ENCODE measurements at regions not wholly inside any gene's neighbourhood (a gene's known extent, or its start where the extent isn't known, plus 50 kb on each side); places are given as distances from the start of the nearest gene placed in this dataset.

DNA sequence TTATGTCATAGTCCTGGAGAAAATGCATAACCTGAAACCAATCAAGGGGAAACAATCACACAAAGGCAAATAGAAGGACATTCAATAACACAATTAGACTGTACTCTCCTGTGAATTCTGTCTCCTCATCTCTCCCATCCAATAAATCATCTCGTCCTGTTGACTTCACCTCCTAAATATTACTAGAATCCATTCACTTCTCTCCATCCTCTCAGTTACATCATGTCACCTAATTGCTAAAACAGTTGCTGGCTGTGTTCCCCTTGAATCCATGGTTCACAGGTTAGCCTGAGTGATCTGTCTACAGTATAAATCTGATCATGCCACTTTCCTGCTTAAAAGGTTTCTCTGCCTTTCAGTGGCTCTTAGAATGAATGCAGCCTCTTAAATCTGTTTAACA lies 220.2 kb downstream of the TGFB2 start:
- Histone ChIP-seq H3K36me3 (ENCODE audit: low read depth, low read length) (no peaks in the 10 kb centered on the region), H3K4me1 (ENCODE audit: insufficient read depth, low read length) (peaks cover 7% of the 10 kb centered on the region), H3K9ac (ENCODE audit: low read length) (no peak overlapping the region), H2AFZ (ENCODE audit: low read length) (no peak overlapping the region), H3K4me3 (ENCODE audit: low read length) (no peak overlapping the region), H4K20me1 (ENCODE audit: low read length) (no peaks in the 10 kb centered on the region), H3K4me2 (ENCODE audit: low read length) (no peak overlapping the region), H3K79me2 (ENCODE audit: low read length) (no peaks in the 10 kb centered on the region), H3K27ac (ENCODE audit: low read length) (no peak overlapping the region), H3K27me3 (ENCODE audit: low read length) (no peaks in the 10 kb centered on the region), H3K9me3 (ENCODE audit: low read length) (no peaks in the 10 kb centered on the region), H3F3A (ENCODE audit: low read length, unreplicated experiment) (no peaks in the 10 kb centered on the region), H3K9me2 (replicated peaks; ENCODE audit: low read length) (no peaks in the 10 kb centered on the region)
- ChIA-PET POLR2A (ENCODE audit: unreplicated experiment) (no interaction called here), CTCF (no interaction called here)
- DNase-seq = no peak
- no peak for ATAC-seq
- intact Hi-C loops (cut with micrococcal nuclease) = no loop called here
- no TSS peak for BruUV-seq (replicated peaks)
- TF ChIP-seq EZH2 (IDR thresholded peaks at IDR 0.05; ENCODE audit: low read length, unreplicated experiment) (no peak), EZH2phosphoT487 (IDR thresholded peaks at IDR 0.05; ENCODE audit: borderline replicate concordance, low read length) (no peak)
- TF ChIP-seq, protein P1, sequence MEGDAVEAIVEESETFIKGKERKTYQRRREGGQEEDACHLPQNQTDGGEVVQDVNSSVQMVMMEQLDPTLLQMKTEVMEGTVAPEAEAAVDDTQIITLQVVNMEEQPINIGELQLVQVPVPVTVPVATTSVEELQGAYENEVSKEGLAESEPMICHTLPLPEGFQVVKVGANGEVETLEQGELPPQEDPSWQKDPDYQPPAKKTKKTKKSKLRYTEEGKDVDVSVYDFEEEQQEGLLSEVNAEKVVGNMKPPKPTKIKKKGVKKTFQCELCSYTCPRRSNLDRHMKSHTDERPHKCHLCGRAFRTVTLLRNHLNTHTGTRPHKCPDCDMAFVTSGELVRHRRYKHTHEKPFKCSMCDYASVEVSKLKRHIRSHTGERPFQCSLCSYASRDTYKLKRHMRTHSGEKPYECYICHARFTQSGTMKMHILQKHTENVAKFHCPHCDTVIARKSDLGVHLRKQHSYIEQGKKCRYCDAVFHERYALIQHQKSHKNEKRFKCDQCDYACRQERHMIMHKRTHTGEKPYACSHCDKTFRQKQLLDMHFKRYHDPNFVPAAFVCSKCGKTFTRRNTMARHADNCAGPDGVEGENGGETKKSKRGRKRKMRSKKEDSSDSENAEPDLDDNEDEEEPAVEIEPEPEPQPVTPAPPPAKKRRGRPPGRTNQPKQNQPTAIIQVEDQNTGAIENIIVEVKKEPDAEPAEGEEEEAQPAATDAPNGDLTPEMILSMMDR (conservative IDR thresholded peaks at IDR 0.05; ENCODE audit: low read depth, low read length) = no peak

DNA sequence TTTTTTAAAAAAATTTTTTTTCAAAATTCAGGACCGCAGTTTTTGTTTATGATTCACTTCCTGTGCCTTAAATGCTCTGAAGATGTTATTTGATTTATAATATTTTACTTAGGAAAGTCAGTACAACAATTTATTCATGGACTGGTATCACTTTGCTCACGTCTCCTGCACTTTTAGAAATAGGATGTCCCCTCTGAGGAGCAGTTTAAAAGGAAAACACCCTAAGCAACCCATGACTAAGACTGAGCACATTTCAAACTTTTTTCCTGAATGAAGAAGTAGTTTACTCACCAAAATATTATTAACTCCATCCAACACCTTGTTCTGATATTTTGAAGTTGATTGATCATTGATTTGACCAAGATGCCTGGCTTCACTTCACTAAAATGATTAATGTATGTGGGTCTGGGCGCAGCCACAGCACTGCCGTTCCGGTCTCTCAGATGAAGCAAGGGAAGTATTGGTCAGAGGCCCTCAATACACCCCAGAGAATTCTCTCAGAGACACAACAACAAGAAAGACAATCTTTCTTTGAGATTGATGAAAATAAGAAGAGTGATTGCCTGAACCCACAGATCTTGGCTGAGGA lies 223.9 kb downstream of the TGFB2 start:
- Histone ChIP-seq H4K20me1 (ENCODE audit: low read length) (no peaks in the 10 kb centered on the region), H3K27me3 (ENCODE audit: low read length) (no peaks in the 10 kb centered on the region), H3K36me3 (ENCODE audit: low read depth, low read length) (no peaks in the 10 kb centered on the region), H2AFZ (ENCODE audit: low read length) (no peak overlapping the region), H3K9me2 (replicated peaks; ENCODE audit: low read length) (no peaks in the 10 kb centered on the region), H3K4me1 (ENCODE audit: insufficient read depth, low read length) (peaks cover 7% of the 10 kb centered on the region), H3K9me3 (ENCODE audit: low read length) (no peaks in the 10 kb centered on the region), H3K9ac (ENCODE audit: low read length) (no peak overlapping the region), H3F3A (ENCODE audit: low read length, unreplicated experiment) (no peaks in the 10 kb centered on the region), H3K79me2 (ENCODE audit: low read length) (no peaks in the 10 kb centered on the region), H3K4me2 (ENCODE audit: low read length) (no peak overlapping the region), H3K27ac (ENCODE audit: low read length) (no peak overlapping the region), H3K4me3 (ENCODE audit: low read length) (no peak overlapping the region)
- ChIA-PET POLR2A (ENCODE audit: unreplicated experiment) (no interaction called here), CTCF (no interaction called here)
- DNase-seq = no peak
- TF ChIP-seq EZH2phosphoT487 (IDR thresholded peaks at IDR 0.05; ENCODE audit: borderline replicate concordance, low read length) (no peak), EZH2 (IDR thresholded peaks at IDR 0.05; ENCODE audit: low read length, unreplicated experiment) (no peak)
- TF ChIP-seq, protein P1 (conservative IDR thresholded peaks at IDR 0.05; ENCODE audit: low read depth, low read length) = no peak
- intact Hi-C loops (cut with micrococcal nuclease) = no loop called here
- ATAC-seq = no peak; the same call in 1 of the 2 replicates
- BruUV-seq (replicated peaks) = no TSS peak

DNA sequence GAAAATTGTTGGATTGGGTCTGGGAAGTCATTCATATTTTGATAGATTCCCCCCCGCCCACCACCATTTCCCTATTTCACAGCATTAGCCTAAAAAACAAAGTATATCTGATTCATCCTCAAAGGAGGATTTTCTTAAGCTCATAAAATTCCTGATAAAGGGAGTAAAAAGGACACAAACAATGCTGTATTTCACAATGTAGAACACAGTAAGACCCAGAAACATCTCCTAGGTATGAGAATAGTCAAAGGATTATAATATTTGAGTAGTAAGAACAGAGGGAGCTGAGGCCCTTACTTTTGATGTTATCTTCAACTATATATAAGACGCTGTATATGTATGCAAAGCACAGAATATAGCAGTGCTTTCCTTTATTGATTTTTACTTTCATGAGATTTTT lies 225.3 kb downstream of the TGFB2 start:
- Histone ChIP-seq H3K79me2 (ENCODE audit: low read length) (no peaks in the 10 kb centered on the region), H3K4me1 (ENCODE audit: insufficient read depth, low read length) (peaks cover 7% of the 10 kb centered on the region), H3K27me3 (ENCODE audit: low read length) (no peaks in the 10 kb centered on the region), H3K36me3 (ENCODE audit: low read depth, low read length) (no peaks in the 10 kb centered on the region), H3K4me3 (ENCODE audit: low read length) (no peak overlapping the region), H3K9ac (ENCODE audit: low read length) (no peak overlapping the region), H2AFZ (ENCODE audit: low read length) (no peak overlapping the region), H3K4me2 (ENCODE audit: low read length) (no peak overlapping the region), H4K20me1 (ENCODE audit: low read length) (no peaks in the 10 kb centered on the region), H3F3A (ENCODE audit: low read length, unreplicated experiment) (no peaks in the 10 kb centered on the region), H3K9me2 (replicated peaks; ENCODE audit: low read length) (no peaks in the 10 kb centered on the region), H3K9me3 (ENCODE audit: low read length) (no peaks in the 10 kb centered on the region), H3K27ac (ENCODE audit: low read length) (no peak overlapping the region)
- CTCF ChIA-PET = no interaction called here
- BruUV-seq (replicated peaks) = no TSS peak
- DNase-seq = no peak
- intact Hi-C loops (cut with micrococcal nuclease) = no loop called here
- POLR2A ChIA-PET (ENCODE audit: unreplicated experiment) = no interaction called here
- TF ChIP-seq EZH2 (IDR thresholded peaks at IDR 0.05; ENCODE audit: low read length, unreplicated experiment) (no peak), EZH2phosphoT487 (IDR thresholded peaks at IDR 0.05; ENCODE audit: borderline replicate concordance, low read length) (no peak)
- TF ChIP-seq, protein P1 (conservative IDR thresholded peaks at IDR 0.05; ENCODE audit: low read depth, low read length) = no peak
- no peak for ATAC-seq
